ENCODE measurements at regions not wholly inside any gene's neighbourhood (a gene's known extent, or its start where the extent isn't known, plus 50 kb on each side); places are given as distances from the start of the nearest gene placed in this dataset.

DNA sequence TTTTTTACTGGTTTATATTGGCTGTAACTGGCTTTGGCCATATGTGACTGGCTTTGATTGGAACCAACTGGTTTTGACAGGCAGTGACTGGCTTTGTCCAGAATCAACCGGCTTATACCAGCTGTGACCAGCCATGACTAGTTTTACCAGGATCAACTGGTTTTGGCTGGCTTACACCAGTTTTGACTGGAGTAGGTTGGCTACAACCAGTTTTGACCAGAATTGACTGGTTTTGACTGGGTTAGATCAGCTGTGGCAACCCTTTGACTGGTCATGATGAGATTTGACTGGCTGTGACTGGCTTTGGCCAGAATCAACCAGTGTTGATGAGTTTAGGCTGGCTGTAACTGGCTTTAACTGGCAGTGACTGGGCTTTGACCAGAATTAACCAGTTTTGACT lies 169.2 kb upstream of the AMOT start:
- no peaks in the 10 kb centered on the region for H3K36me3 ChIP-seq (ENCODE audit: low read depth)
- H3K4me3 ChIP-seq (ENCODE audit: severe bottlenecking), result no peak overlapping the region
- DNase-seq (ENCODE audit: low spot score) (no peak), ATAC-seq (ENCODE audit: low read depth) (no peak)
- no peaks in the 10 kb centered on the region for H3K9me3 ChIP-seq (ENCODE audit: severe bottlenecking)
- H3K4me1 ChIP-seq (ENCODE audit: insufficient read depth, poor library complexity, severe bottlenecking), result no peaks in the 10 kb centered on the region
- no peak overlapping the region for H3K27ac ChIP-seq (ENCODE audit: poor library complexity, severe bottlenecking)
- TF ChIP-seq, protein P1, sequence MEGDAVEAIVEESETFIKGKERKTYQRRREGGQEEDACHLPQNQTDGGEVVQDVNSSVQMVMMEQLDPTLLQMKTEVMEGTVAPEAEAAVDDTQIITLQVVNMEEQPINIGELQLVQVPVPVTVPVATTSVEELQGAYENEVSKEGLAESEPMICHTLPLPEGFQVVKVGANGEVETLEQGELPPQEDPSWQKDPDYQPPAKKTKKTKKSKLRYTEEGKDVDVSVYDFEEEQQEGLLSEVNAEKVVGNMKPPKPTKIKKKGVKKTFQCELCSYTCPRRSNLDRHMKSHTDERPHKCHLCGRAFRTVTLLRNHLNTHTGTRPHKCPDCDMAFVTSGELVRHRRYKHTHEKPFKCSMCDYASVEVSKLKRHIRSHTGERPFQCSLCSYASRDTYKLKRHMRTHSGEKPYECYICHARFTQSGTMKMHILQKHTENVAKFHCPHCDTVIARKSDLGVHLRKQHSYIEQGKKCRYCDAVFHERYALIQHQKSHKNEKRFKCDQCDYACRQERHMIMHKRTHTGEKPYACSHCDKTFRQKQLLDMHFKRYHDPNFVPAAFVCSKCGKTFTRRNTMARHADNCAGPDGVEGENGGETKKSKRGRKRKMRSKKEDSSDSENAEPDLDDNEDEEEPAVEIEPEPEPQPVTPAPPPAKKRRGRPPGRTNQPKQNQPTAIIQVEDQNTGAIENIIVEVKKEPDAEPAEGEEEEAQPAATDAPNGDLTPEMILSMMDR (IDR thresholded peaks at IDR 0.05; ENCODE audit: poor library complexity, severe bottlenecking), result no peak
- no peaks in the 10 kb centered on the region for H3K27me3 ChIP-seq (ENCODE audit: insufficient read depth, poor library complexity, severe bottlenecking)

DNA sequence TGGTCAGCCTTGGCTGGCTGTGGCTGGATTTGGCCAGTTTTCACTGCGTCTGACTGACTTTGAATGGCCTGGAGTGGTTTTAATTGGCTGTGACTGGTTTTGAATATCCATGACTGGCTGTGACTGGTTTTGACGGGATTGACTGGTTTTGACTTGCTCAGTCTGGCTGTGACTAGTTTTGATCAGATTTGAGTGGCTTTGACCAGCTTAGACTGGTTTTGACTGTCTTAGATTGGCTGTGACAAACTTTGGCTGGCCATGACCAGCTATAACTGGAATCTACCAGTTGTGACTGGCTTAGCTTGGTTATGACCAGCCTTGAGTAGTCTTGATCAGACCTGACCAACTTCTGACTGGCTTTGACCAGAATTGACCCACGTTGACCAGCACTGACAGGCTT lies 168.4 kb upstream of the AMOT start:
- TF ChIP-seq, protein P1 (IDR thresholded peaks at IDR 0.05; ENCODE audit: poor library complexity, severe bottlenecking), result no peak
- no peak overlapping the region for H3K4me3 ChIP-seq (ENCODE audit: severe bottlenecking)

GRCh38 chrX:113001836-113002235 lies 161.2 kb upstream of the AMOT start:
- H3K4me3 ChIP-seq (ENCODE audit: severe bottlenecking), result no peak overlapping the region

More for the DNA sequence above, 168.4 kb upstream of the AMOT start:
- Histone ChIP-seq H3K27ac (ENCODE audit: poor library complexity, severe bottlenecking) (no peak overlapping the region), H3K9me3 (ENCODE audit: severe bottlenecking) (no peaks in the 10 kb centered on the region), H3K27me3 (ENCODE audit: insufficient read depth, poor library complexity, severe bottlenecking) (no peaks in the 10 kb centered on the region), H3K4me1 (ENCODE audit: insufficient read depth, poor library complexity, severe bottlenecking) (no peaks in the 10 kb centered on the region), H3K36me3 (ENCODE audit: low read depth) (no peaks in the 10 kb centered on the region)
- ATAC-seq (ENCODE audit: low read depth) (no peak), DNase-seq (ENCODE audit: low spot score) (no peak)

DNA sequence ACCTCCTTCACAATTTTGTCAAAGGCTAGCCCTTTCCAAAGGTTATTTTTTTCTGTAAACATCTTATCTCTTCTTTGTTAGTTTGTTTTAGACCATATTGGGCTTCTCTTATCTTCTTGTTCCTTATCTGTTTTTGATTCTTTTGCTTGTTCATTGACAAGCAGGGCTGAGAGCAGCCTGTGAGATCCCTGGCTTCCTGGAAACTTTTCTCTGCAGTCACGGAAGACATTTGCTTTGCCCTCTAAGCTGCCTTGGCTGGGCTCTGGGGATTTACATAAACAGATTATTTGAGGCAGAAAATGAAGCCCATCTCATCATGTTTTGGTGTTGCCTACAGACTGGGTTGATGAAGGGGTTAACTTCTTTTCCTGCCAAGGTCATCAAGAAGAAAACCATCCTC lies 157.4 kb upstream of the AMOT start:
- TF ChIP-seq, protein P1 (IDR thresholded peaks at IDR 0.05; ENCODE audit: poor library complexity, severe bottlenecking), result no peak
- H3K27me3 ChIP-seq (ENCODE audit: insufficient read depth, poor library complexity, severe bottlenecking), result no peaks in the 10 kb centered on the region
- no peak for DNase-seq (ENCODE audit: low spot score)

More at GRCh38 chrX:113001836-113002235, 161.2 kb upstream of the AMOT start:
- Histone ChIP-seq H3K27me3 (ENCODE audit: insufficient read depth, poor library complexity, severe bottlenecking) (no peaks in the 10 kb centered on the region), H3K36me3 (ENCODE audit: low read depth) (no peaks in the 10 kb centered on the region), H3K27ac (ENCODE audit: poor library complexity, severe bottlenecking) (no peak overlapping the region), H3K4me1 (ENCODE audit: insufficient read depth, poor library complexity, severe bottlenecking) (no peaks in the 10 kb centered on the region), H3K9me3 (ENCODE audit: severe bottlenecking) (no peaks in the 10 kb centered on the region)
- TF ChIP-seq, protein P1 (IDR thresholded peaks at IDR 0.05; ENCODE audit: poor library complexity, severe bottlenecking), result no peak
- no peak for DNase-seq (ENCODE audit: low spot score)
- ATAC-seq (ENCODE audit: low read depth), result no peak

GRCh38 chrX:112991801-112992200 lies 151.2 kb upstream of the AMOT start:
- H3K27me3 ChIP-seq (ENCODE audit: insufficient read depth, poor library complexity, severe bottlenecking), result no peaks in the 10 kb centered on the region
- no peak for DNase-seq (ENCODE audit: low spot score)
- H3K9me3 ChIP-seq (ENCODE audit: severe bottlenecking), result no peaks in the 10 kb centered on the region
- no peaks in the 10 kb centered on the region for H3K4me1 ChIP-seq (ENCODE audit: insufficient read depth, poor library complexity, severe bottlenecking)
- TF ChIP-seq, protein P1 (IDR thresholded peaks at IDR 0.05; ENCODE audit: poor library complexity, severe bottlenecking), result no peak
- H3K27ac ChIP-seq (ENCODE audit: poor library complexity, severe bottlenecking), result no peak overlapping the region
- H3K4me3 ChIP-seq (ENCODE audit: severe bottlenecking), result no peak overlapping the region
- no peaks in the 10 kb centered on the region for H3K36me3 ChIP-seq (ENCODE audit: low read depth)
- ATAC-seq (ENCODE audit: low read depth), result no peak

More for the DNA sequence above, 157.4 kb upstream of the AMOT start:
- no peaks in the 10 kb centered on the region for H3K9me3 ChIP-seq (ENCODE audit: severe bottlenecking)
- no peak for ATAC-seq (ENCODE audit: low read depth)
- H3K4me1 ChIP-seq (ENCODE audit: insufficient read depth, poor library complexity, severe bottlenecking), result no peaks in the 10 kb centered on the region
- no peak overlapping the region for H3K4me3 ChIP-seq (ENCODE audit: severe bottlenecking)
- H3K36me3 ChIP-seq (ENCODE audit: low read depth), result no peaks in the 10 kb centered on the region
- no peak overlapping the region for H3K27ac ChIP-seq (ENCODE audit: poor library complexity, severe bottlenecking)

All from RWPE2 (cell line).